Spinal cord (tissue), 10 donors: ENCODE measurements at regions not wholly inside any gene's neighbourhood (a gene's known extent, or its start where the extent isn't known, plus 50 kb on each side); places are given as distances from the start of the nearest gene placed in this dataset. TPM values are rescaled to one million over a fixed set of nuclear protein-coding genes. Genes with fewer than 3 reads are reported as not detected.

Experiments used
- DNase-seq, 6 donors: peaks; one replicate each; pipeline versions ENCODE4 v3.0.0 to v3.0.0-alpha.2; 2013 to 2015; ENCODE audit warnings: low spot score in 6 of 6, low read depth in 4 of 6
- H3K27ac ChIP-seq: one replicate; pipeline ENCODE4 v1.5.1; 2013; ENCODE audit warnings: low read depth, low read length, control low read depth
- H3K27me3 ChIP-seq: one replicate; pipeline ENCODE4 v1.6.1; 2013; ENCODE audit warnings: low read length; ENCODE audit not compliant: control insufficient read depth, insufficient read depth
- H3K36me3 ChIP-seq: one replicate; pipeline ENCODE4 v1.6.1; 2013; ENCODE audit warnings: low read length; ENCODE audit not compliant: control insufficient read depth, insufficient read depth
- H3K4me1 ChIP-seq: one replicate; pipeline ENCODE4 v1.6.1; 2013; ENCODE audit warnings: low read length; ENCODE audit not compliant: control insufficient read depth, insufficient read depth
- H3K4me3 ChIP-seq: one replicate; pipeline ENCODE4 v1.5.1; 2013; ENCODE audit warnings: low read depth, low read length, control low read depth
- H3K9me3 ChIP-seq: one replicate; pipeline ENCODE4 v1.6.1; 2013; ENCODE audit warnings: low read length; ENCODE audit not compliant: control insufficient read depth, insufficient read depth
- WGBS: methylation state at CpG from one replicate; pipeline ENCODE4 v1.1.5; 2013; ENCODE audit warnings: missing lambda C conversion rate; ENCODE audit not compliant: insufficient coverage; 5-methylcytosine and 5-hydroxymethylcytosine counted together
- small RNA-seq: library from RNA; depleted of rRNA; stranded (forward); fragments of <200 nt; gene quantifications from one replicate; pipeline ENCODE3, GENCODE V24; 2014; ENCODE audit warnings: low replicate concordance
- donor health status: healthy.

GRCh38 chrX:36950495-36951253 lies 57.5 kb upstream of the FAM47C start:
- no CpG with 5 or more reads among the region's 4 CpGs for WGBS
- H3K27me3 ChIP-seq = peaks cover 5% of the 10 kb centered on the region
- no peak overlapping the region for H3K27ac ChIP-seq

GRCh38 chrX:36957425-36958328 lies 50.5 kb upstream of the FAM47C start:
- WGBS = 17% methylated on average over 90 of the region's 91 CpGs
- Histone ChIP-seq H3K36me3 (no peaks in the 10 kb centered on the region), H3K4me3 (peak overlapping the region; percentile 29), H3K27me3 (peaks cover 2% of the 10 kb centered on the region), H3K27ac (no peak overlapping the region), H3K9me3 (no peaks in the 10 kb centered on the region), H3K4me1 (peaks cover 6% of the 10 kb centered on the region)
- peak in 3 of 6 donors; percentile 7 to 68 (median 41) for DNase-seq

More at GRCh38 chrX:36950495-36951253, 57.5 kb upstream of the FAM47C start:
- no peaks in the 10 kb centered on the region for H3K4me1 ChIP-seq
- H3K4me3 ChIP-seq = no peak overlapping the region
- no peaks in the 10 kb centered on the region for H3K36me3 ChIP-seq
- peak in 2 of 6 donors; percentile 4 to 14 for DNase-seq
- no peaks in the 10 kb centered on the region for H3K9me3 ChIP-seq

Small RNAs in the stretch of these regions (small RNA-seq; reads per million reads assigned to genes)
- not detected for gene BX842568.4
